HepG2 (cell line): ENCODE measurements at regions not wholly inside any gene's neighbourhood (a gene's known extent, or its start where the extent isn't known, plus 50 kb on each side); places are given as distances from the start of the nearest gene placed in this dataset.

Experiments used
- ASH2L ChIP-seq: fragments of 300-600, 200-600 bp; sonication (generic); IDR thresholded peaks from 2 replicates; pipeline ENCODE4 v1.7.0; 2017; ENCODE audit warnings: low read depth, mild to moderate bottlenecking, moderate library complexity, mixed read lengths, low read length; ENCODE audit not compliant: insufficient read length
- DBP ChIP-seq: sonication (generic); formaldehyde crosslinking; IDR thresholded peaks from 2 replicates; pipeline ENCODE4 v1.4.0; 2020; ENCODE audit warnings: missing genetic modification reagents; ENCODE audit errors: not compliant biosample characterization
- DR1 ChIP-seq: sonication (generic); formaldehyde crosslinking; IDR thresholded peaks from 2 replicates; pipeline ENCODE4 v1.8.0; 2021; ENCODE audit warnings: mild to moderate bottlenecking, missing genetic modification reagents, inconsistent platforms
- GATAD1 ChIP-seq: IDR thresholded peaks from 2 replicates; pipeline ENCODE4 v1.6.1; 2016; ENCODE audit warnings: missing genetic modification reagents, missing compliant biosample characterization
- HNF4G ChIP-seq, 2 experiments: sonication (generic) in 1 of 2; formaldehyde crosslinking in 1 of 2; IDR thresholded peaks; 2 replicates each; pipeline versions ENCODE4 v1.4.0 to v1.6.1; 2011 to 2020; ENCODE audit warnings: borderline replicate concordance in 2 of 2, low read depth in 2 of 2, mild to moderate bottlenecking in 2 of 2, low read length in 1 of 2, missing genetic modification reagents in 1 of 2, moderate library complexity in 1 of 2
- MIER3 ChIP-seq: IDR thresholded peaks from 2 replicates; pipeline ENCODE4 v1.6.1; 2016; ENCODE audit warnings: missing compliant biosample characterization, borderline replicate concordance
- MIXL1 ChIP-seq: IDR thresholded peaks from 2 replicates; pipeline ENCODE4 v1.6.1; 2016
- MTA1 ChIP-seq: sonication (generic); formaldehyde crosslinking; IDR thresholded peaks from 2 replicates; pipeline ENCODE4 v1.4.0; 2020; ENCODE audit warnings: missing genetic modification reagents, mild to moderate bottlenecking, borderline replicate concordance
- PLRG1 ChIP-seq: fragments of 450-650 bp; conservative IDR thresholded peaks from 2 replicates; pipeline ENCODE4 v1.6.1; 2016
- RCOR2 ChIP-seq: IDR thresholded peaks from 2 replicates; pipeline ENCODE4 v1.6.1; 2016; ENCODE audit warnings: missing biosample characterization, missing genetic modification reagents
- RFXANK ChIP-seq: IDR thresholded peaks from 2 replicates; pipeline ENCODE4 v1.6.1; 2016
- RXRA ChIP-seq: sonication (generic); formaldehyde crosslinking; IDR thresholded peaks from 2 replicates; pipeline ENCODE4 v1.5.1; 2020; ENCODE audit warnings: missing genetic modification reagents
- SALL1 ChIP-seq: sonication (generic); formaldehyde crosslinking; IDR thresholded peaks from 2 replicates; pipeline ENCODE4 v1.8.0; 2022; ENCODE audit warnings: mild to moderate bottlenecking, missing genetic modification reagents
- SAP130 ChIP-seq: IDR thresholded peaks from 2 replicates; pipeline ENCODE4 v1.6.1; 2016; ENCODE audit warnings: low read depth
- SOX13 ChIP-seq, 3 experiments: fragments of 450-650 bp in 1 of 3; sonication (generic) in 1 of 3; formaldehyde crosslinking in 1 of 3; IDR thresholded peaks in 2 of 3; conservative IDR thresholded peaks in 1 of 3; 2 replicates each; pipeline versions ENCODE4 v1.5.0 to v1.6.1; 2016 to 2020; ENCODE audit warnings: antibody characterized with exemption in 1 of 3, mild to moderate bottlenecking in 1 of 3, missing compliant biosample characterization in 1 of 3, missing genetic modification reagents in 1 of 3, moderate library complexity in 1 of 3
- SOX5 ChIP-seq: IDR thresholded peaks from 2 replicates; pipeline ENCODE4 v1.6.1; 2016; ENCODE audit warnings: borderline replicate concordance
- SRF ChIP-seq: IDR thresholded peaks from 2 replicates; pipeline ENCODE4 v1.6.1; 2011; ENCODE audit warnings: mild to moderate bottlenecking, low read depth, low read length, moderate library complexity
- ZBTB26 ChIP-seq: IDR thresholded peaks from 2 replicates; pipeline ENCODE4 v1.6.1; 2016; ENCODE audit warnings: missing compliant biosample characterization, missing genetic modification reagents, borderline replicate concordance
- ZBTB49 ChIP-seq: sonication (generic); formaldehyde crosslinking; IDR thresholded peaks from 2 replicates; pipeline ENCODE4 v1.4.0; 2020; ENCODE audit warnings: missing genetic modification reagents, borderline replicate concordance
- ZNF136 ChIP-seq: sonication (generic); formaldehyde crosslinking; IDR thresholded peaks from 2 replicates; pipeline ENCODE4 v1.8.1; 2022; ENCODE audit warnings: low read depth, mild to moderate bottlenecking, moderate library complexity, missing genetic modification reagents
- ZNF274 ChIP-seq: sonication (generic); formaldehyde crosslinking; IDR thresholded peaks from 2 replicates; pipeline ENCODE4 v1.5.1; 2020; ENCODE audit warnings: mild to moderate bottlenecking, missing genetic modification reagents
- TF ChIP-seq, protein P1 (sequence below): sonication (generic); formaldehyde crosslinking; IDR thresholded peaks from 2 replicates; pipeline ENCODE4 v1.9.0; 2022; ENCODE audit warnings: low read depth, missing genetic modification reagents
- TF ChIP-seq, protein P2 (sequence below): sonication (generic); formaldehyde crosslinking; IDR thresholded peaks from 2 replicates; pipeline ENCODE4 v1.4.0; 2020; ENCODE audit warnings: missing genetic modification reagents, borderline replicate concordance

DNA sequence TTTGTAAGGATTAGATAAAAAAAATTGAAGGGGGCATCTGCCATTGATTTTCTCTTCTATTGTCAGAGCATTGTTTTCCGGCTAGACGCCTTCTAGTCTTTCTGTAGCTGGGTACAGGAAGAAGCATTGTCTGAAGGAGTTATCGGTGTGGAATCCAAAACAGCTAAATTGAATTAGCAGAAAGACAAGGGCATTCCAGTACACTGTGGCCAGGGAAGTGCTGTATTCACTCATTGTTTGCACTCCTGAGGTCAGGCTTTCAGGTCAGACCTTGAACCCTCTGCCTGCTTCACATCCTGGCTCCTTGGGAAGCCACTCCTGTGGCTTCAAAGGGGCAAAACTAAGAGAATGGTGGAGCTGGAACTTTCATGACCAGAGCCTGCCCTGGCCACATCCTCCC lies 81.1 kb upstream of the SNAP25 start (continued):
- TF ChIP-seq SAP130 (CRISPR knock-in tag), result peak; percentile 32; the same call in 1 of the 2 replicates
- 0 out of 2 replicates have a peak, but pooled peaks have one; percentile 47 for TF ChIP-seq ZBTB26 (CRISPR knock-in tag)
- no peak for TF ChIP-seq DR1 (CRISPR knock-in tag)
- TF ChIP-seq RCOR2, result peak; percentile 73; the same call in 1 of the 2 replicates
- TF ChIP-seq SALL1 (CRISPR knock-in tag), result peak; percentile 76
- no peak for TF ChIP-seq DBP (CRISPR knock-in tag)
- TF ChIP-seq SOX13 (IDR thresholded peaks at IDR 0.05), result peak; percentile 89
- peak in 1 of 2 experiments; percentile 95; a peak in 2 of 4 replicates for TF ChIP-seq SOX13 (CRISPR knock-in tag; conservative IDR thresholded peaks at IDR 0.05 in 1 of 2, IDR thresholded peaks at IDR 0.05 in 1 of 2)
- TF ChIP-seq PLRG1, result no peak
- TF ChIP-seq ZNF136 (CRISPR knock-in tag), result no peak
- TF ChIP-seq, protein P1, sequence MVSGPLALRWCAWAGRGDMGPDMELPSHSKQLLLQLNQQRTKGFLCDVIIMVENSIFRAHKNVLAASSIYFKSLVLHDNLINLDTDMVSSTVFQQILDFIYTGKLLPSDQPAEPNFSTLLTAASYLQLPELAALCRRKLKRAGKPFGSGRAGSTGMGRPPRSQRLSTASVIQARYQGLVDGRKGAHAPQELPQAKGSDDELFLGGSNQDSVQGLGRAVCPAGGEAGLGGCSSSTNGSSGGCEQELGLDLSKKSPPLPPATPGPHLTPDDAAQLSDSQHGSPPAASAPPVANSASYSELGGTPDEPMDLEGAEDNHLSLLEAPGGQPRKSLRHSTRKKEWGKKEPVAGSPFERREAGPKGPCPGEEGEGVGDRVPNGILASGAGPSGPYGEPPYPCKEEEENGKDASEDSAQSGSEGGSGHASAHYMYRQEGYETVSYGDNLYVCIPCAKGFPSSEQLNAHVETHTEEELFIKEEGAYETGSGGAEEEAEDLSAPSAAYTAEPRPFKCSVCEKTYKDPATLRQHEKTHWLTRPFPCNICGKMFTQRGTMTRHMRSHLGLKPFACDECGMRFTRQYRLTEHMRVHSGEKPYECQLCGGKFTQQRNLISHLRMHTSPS (CRISPR knock-in tag), result no peak
- 0 out of 2 replicates have a peak, but pooled peaks have one; percentile 50 for TF ChIP-seq MIER3
- TF ChIP-seq HNF4G (IDR thresholded peaks at IDR 0.05; ENCODE audit: borderline replicate concordance, low read depth, low read length), result no peak
- TF ChIP-seq HNF4G (CRISPR knock-in tag; IDR thresholded peaks at IDR 0.05; ENCODE audit: borderline replicate concordance, low read depth), result peak; percentile 49; the same call in 1 of the 2 replicates
- TF ChIP-seq, protein P2, sequence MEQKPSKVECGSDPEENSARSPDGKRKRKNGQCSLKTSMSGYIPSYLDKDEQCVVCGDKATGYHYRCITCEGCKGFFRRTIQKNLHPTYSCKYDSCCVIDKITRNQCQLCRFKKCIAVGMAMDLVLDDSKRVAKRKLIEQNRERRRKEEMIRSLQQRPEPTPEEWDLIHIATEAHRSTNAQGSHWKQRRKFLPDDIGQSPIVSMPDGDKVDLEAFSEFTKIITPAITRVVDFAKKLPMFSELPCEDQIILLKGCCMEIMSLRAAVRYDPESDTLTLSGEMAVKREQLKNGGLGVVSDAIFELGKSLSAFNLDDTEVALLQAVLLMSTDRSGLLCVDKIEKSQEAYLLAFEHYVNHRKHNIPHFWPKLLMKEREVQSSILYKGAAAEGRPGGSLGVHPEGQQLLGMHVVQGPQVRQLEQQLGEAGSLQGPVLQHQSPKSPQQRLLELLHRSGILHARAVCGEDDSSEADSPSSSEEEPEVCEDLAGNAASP (CRISPR knock-in tag), result peak; percentile 91
- no peak for TF ChIP-seq SRF
- TF ChIP-seq GATAD1, result no peak
- no peak for TF ChIP-seq RFXANK (CRISPR knock-in tag)
- TF ChIP-seq ASH2L, result no peak
- peak; percentile 92 for TF ChIP-seq MIXL1 (CRISPR knock-in tag)
- TF ChIP-seq MTA1 (CRISPR knock-in tag), result 0 out of 2 replicates have a peak, but pooled peaks have one; percentile 16
- no peak for TF ChIP-seq ZNF274
- TF ChIP-seq RXRA, result peak; percentile 89; the same call in 1 of the 2 replicates
- peak; percentile 91 for TF ChIP-seq SOX5
- no peak for TF ChIP-seq ZBTB49 (CRISPR knock-in tag)
